GM19395 (cell line): ENCODE measurements at regions not wholly inside any gene's neighbourhood (a gene's known extent, or its start where the extent isn't known, plus 50 kb on each side); places are given as distances from the start of the nearest gene placed in this dataset.
"Not testable (repeated sequence)": the region's sequence is repeated elsewhere in the genome, so short reads cannot be mapped to it uniquely, and the experiment has no call there.

Source experiments
- ATAC-seq: cut with Tn5 transposase; IDR thresholded peaks from one replicate; pipeline ENCODE4 v1.9.1; 2021; ENCODE audit warnings: mild to moderate bottlenecking, moderate library complexity; ENCODE audit not compliant: unreplicated experiment

DNA sequence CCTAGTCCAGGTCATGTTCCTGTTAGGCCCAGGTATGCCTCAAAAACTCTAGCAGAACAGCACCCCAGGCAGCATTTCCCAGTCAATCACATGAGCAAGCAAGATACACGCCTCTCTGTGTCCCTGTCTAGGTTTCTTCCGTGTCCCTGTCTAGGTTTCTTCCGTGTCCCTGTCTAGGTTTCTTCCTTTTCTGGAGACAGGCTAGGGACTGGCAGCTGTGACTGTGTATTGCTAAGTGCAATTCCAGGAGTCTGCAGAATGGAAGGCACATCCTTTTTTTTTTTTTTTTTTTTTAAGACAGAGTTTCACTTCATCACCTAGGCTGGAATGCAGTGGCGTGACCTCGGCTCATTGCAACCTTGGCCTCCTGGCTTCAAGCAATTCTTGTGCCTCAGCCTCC, 77.6 kb downstream of the SETD4 start:
- ATAC-seq: no peak

DNA sequence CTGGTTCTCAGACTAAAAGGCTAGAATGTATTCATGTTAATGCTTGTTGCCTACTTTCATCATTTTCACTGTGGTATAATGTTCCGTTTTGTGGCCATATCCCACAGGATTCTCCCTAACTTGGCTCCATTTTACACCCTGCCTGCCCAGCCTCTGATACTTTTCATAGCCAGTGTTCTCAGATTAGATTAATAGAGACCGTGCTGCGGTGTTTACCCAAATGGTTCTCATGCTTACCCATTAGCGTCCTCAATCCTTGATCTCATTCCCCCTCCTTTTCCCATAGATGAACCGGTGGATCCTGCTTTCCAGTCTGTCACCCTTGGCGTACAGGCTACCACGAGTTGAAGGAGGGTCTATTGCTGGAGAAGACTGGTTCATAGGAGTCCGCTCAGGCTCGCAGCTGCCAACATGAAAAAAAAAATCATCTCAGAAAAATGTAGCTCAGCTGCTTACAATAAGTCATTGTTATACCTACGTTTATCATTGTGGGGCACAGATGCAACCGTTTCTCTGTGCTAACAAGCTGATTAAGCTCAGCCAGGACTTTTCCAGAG, 78.7 kb downstream of the SETD4 start:
- ATAC-seq: no peak

DNA sequence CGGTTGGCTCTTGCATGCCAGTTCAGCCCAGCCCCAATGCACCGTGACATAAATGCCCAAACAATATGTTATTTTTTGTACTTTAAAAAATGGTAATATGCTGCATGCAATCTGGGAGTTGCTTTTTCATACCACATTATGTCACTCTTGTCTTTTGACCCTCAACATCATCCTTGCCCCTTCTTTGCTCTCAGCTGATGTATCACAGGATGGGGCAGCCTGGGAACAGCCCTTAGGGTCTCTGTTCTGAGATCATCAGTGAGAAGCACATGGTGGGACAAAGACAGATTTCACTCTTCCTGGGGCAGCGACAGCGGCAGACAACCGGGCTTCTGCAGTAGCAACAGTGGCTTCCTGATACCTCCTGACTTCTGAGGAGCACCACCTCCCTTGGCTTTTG, 79.5 kb downstream of the SETD4 start:
- ATAC-seq: no peak

DNA sequence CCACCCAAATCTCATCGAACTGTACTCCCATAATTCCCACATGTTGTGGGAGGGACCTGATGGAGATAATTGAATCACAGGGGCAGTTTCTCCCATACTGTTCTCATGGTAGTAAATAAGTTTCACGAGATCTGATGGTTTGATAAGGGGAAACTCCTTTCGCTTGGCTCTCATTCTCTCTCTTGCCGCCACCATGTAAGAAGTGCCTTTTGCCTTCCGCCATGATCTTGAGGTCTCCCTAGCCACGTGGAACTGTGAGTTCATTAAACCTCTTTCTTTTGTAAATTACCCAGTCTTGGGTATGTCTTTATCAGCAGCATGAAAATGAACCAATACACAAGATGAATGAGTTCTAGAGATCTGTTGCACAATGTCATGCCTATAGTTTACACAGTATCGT, 82.5 kb downstream of the SETD4 start:
- ATAC-seq: not testable (repeated sequence)

DNA sequence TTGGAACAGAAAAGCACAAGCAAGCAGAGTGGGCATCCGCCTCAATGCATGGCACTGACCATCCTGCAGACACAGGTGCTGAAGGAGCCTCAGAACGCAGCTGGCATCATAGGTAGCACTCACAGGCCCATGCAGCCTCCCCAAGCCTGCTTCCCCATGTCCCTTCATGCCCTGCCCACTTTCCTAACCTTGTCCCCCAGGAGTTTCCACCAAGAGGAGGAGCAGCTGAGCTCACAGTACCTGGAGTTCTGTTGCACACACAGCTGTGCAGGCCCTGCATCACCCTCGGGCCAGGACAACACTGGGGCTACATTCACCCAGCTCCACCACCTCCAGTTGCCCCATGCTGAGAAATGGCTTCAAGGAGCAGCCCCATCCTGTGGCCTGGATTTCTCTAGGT, 83.4 kb downstream of the SETD4 start:
- no peak for ATAC-seq

DNA sequence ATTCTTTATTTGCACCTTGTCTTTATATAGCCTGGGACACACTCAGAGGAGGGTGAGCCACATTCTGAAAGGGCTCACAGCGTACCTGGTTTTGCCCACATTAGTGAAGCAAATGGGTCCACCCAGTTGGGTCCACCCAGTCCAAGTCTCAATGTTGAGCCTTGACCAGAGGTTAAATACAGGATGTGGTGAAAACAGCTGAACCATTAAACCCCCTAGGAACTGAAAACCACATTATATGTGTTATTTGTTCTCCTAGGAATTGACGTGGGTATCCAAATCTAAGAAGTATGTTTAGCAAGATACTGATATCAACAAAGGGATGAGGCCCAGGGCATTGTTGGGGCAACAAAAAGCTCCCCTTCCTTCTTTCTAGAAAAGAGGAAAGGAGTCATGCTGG, 83.8 kb downstream of the SETD4 start:
- no peak for ATAC-seq

DNA sequence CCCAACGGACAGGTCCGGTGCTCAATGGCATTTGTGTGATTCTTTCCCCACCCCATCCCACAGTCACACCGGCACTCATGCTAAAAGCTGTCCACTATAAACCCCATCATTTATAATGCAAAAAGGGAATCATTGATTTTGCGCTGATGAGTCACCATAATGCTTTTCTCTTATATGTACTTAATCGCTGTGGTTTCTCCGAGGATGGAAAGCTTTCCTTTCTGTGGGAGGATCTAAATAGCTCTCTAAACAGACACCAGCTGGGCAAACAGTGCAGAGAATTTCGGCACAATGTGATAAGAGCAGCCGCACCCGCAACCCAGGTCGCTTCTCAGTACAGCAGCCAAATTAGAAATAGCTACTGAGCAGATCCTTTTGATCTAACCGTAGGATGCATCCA, 85.6 kb downstream of the SETD4 start:
- no peak for ATAC-seq

DNA sequence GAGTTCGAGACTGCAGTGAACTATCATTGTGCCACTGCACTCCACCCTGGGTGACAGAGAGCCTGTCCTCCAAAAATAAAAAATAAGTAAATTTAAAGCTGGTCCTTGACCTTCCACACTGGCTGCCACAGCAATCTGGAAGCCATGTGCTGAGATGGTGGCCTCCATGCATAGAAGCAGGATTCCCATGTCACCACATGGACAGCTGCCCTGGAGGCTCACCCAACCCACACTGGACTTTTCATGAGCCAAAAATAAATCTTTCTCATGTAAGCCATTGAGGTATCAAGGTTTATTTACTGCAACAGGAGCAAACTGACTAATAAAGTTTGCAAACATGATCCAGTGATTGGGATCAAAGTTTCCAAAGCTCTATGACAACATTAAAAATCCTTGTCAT, 88.5 kb downstream of the SETD4 start:
- no peak for ATAC-seq

DNA sequence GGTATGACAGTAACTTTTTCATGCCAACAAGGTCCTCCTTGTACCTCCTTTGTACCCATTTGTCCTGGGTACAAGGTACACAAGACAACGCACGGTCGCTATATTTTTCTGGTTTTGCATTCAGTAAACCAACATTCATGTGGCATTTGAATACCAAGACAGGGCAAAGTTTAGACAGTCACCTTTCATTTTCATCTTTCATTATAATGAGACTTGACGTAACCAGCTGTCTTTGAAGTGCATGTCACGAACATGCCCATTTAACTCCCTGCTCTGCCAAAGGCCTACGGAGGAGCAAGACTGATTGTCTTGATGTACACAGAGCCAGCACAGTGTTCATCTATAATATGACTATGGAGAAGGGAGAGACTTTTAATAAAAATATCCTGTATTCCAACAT, 91.0 kb downstream of the SETD4 start:
- no peak for ATAC-seq

DNA sequence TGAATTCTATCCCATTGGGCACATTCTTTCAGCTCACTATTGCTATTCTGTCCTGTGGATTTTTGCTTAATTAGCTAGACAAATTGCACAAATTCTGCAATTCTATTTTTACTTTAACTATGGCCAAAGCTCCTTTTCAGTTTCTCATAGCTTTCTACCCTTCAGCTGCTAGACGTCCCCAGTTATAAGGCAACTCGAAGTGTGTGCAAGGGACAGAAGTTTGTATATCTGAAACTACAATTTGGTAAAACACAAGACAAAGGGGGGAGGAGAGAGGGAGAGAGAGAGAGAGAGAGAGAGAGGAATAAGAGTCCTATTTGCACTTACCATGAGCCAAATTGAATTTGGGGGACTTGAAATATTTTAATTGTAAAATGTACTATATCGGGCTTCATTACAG, 91.8 kb downstream of the SETD4 start:
- ATAC-seq: no peak

DNA sequence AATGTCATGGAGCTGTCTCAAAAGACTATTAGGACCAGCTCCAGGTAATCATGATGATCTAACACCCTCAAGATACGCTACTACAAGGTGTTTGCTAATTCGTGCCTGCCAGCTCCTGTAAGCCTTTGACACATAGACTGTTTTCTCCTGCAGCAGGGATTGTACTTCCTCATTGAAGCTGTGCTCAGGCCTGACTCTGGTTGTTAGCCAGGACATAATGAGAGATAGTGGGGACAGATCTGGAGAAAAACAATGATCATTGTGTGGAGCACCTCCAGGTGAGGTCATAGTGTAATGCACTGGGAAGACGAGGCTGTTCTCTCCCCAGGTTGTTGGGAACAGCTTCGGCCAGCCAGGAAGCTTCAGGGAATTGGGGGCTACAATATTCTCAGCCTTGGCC, 94.6 kb downstream of the SETD4 start:
- ATAC-seq: no peak

DNA sequence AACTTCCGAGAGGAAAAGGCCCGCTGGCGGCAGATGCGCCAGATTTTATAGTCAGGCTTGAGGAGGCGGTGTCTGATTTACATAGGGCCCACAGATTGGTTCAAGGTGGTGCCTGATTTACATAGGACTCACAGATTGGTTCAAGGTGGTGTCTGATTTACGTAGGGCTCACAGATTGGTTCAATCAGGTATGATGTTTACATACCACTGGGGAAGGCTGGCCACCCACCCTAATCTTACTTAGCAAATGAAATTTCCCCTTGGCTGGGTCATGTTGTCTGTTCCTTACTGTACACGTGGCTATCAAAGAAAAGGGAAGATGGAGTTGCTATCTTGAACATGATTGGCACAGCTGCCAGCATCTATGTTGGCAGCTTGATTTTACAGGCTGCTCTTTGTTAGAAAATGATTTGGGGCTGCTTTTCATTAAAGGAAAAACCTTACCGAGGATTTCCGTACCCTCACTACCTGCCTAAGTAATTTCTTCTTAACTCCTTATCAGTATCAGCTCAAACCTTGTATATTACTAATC, 96.3 kb downstream of the SETD4 start:
- no peak for ATAC-seq

DNA sequence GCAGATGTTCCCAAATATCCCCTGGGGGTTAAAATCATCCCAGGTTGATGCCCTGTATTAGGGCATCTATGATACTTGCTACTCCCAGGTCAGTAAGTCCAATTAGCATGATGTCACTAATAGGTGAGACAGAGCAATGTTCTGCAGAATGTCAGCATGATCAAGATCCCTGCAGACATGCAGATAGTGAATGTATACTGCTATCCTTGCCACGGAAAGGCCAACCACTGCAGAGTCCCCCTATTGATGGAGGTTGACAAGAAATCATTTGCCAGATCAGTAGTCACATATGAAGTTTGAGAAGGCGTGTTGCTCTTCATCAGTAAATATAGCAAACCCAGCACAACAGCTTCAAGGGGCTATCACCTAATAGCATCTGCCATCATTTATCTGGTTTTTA, 97.4 kb downstream of the SETD4 start:
- no peak for ATAC-seq

DNA sequence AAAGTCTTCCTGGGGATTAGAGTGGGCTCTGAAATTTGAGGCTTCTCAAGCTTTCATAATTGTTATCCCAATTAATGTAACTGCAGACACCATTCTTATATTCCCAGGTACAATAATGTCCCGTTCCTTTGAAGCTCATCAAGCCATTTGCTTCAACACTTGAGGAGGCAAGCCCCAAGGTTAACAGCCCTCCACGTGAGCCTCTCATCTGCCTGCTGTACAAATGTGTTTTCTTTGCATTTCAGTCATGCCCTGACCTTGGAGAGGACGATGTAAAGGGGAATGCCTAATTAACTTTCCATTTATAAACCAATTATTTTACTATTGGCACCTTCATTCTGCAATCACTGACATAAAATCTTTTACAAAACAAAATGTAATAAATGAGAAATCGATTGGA, 106.3 kb downstream of the SETD4 start:
- no peak for ATAC-seq

DNA sequence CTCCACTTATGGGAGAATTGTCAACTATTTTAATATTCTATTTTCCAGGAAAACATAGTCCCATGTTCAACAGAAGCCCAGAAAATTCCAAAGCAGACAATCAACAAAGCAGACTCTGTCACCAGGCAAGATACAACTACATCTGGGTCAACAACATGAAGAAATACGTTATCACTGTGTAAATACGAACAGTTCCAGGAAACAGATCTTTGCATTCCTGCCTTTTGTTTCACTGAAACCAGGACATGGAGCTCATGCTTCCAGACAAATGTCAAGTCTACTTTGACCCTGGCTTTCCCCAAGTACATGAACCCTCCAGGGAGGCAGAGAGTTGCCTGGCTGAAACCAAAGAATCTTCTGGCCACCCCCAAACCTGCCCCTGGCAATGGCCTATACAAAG, 106.7 kb downstream of the SETD4 start:
- ATAC-seq: no peak

DNA sequence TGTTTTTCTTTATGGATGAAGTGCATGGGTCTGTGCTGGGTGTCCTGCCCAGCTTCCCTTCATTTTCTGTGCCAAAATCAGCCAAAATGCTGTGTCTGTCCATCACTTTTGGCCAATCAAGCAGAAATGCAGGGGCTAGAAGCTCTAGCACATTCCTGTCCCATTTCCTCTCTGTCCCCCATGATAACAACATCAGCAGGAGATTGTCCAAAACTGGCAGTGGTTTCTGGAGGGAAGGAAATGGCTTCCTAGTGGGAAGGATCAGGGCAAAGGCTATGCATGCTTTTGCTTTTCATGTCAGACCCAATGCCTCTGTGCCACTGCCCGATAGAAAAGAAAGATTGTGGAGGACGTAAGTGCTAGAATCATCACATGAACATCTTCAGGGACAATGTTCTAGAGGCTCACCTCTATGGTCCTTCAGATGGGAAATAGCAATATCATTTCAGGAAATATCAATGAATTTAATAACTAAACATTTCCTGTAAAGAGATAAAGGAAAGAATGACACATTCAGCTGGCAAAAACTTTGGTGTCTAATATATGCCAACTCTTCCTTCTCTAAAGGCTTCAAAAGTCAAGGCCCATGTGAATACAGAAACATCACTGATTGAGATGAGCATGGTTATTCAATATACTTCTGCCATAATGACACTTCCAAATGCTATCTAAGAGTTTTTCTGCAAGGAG, 107.5 kb downstream of the SETD4 start:
- ATAC-seq: no peak

DNA sequence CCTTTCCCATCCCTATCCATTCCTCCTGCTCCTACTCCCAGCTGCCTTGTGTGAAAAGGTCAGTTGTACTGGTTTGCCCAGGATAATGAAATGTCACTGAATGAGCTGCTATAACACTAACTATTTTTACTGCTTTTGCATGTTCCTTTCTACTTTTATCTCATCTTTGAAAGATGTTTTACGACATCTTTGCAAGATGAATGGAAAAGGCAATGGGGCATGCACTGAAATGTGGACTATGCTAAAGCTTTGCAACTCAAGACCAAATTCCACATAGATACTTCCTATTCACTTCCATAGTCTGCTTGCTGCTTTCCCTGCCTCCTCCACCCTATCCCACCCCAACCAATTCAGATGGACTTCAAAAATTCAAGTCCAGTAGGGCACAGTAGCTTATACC, 111.3 kb downstream of the SETD4 start:
- no peak for ATAC-seq

DNA sequence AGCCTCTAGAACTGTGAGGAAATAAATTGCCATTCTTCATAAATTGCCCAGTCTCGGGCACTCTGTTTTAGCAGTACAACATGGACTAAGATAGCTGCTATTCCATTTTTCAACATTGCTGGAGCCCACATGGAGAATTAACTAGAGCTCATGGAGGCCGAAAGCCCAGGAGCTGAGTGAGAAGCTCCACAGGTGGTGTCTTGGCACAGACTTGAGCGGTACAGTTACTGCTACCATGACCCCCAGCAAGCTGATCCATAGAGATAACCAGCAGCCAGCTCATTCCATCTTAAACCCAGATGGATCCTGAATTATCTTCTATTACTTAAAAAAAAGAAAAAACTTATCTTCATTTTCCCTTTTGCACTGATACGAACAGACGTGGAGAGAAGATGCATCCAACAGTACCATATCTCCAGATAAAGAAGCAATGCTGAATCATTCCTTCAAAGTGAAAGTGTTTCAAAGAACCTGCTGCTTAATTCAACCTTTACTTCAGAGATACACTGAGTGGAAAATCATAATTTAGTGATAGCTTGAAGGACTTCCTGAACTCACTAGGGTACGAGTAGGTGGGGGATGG, 115.1 kb downstream of the SETD4 start:
- ATAC-seq: no peak

DNA sequence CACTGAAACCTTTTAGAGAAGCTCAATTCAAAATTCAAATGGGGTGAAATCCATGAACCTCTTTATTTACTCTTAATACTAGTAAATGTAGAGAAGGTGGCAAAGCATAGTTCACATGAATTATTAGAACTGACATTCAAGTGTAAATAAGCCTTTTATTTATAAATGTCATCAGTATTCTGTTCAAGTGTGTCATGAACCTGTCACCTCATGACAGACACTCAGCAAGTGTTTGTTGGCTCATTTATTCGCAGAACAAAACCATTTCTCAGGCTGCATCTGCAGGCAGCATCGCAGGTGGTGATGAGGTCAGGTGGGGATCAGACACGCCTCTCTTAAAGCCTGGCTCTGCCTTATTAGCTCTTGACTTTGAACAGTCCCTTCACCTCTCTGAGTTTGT, 116.6 kb downstream of the SETD4 start:
- ATAC-seq: no peak

DNA sequence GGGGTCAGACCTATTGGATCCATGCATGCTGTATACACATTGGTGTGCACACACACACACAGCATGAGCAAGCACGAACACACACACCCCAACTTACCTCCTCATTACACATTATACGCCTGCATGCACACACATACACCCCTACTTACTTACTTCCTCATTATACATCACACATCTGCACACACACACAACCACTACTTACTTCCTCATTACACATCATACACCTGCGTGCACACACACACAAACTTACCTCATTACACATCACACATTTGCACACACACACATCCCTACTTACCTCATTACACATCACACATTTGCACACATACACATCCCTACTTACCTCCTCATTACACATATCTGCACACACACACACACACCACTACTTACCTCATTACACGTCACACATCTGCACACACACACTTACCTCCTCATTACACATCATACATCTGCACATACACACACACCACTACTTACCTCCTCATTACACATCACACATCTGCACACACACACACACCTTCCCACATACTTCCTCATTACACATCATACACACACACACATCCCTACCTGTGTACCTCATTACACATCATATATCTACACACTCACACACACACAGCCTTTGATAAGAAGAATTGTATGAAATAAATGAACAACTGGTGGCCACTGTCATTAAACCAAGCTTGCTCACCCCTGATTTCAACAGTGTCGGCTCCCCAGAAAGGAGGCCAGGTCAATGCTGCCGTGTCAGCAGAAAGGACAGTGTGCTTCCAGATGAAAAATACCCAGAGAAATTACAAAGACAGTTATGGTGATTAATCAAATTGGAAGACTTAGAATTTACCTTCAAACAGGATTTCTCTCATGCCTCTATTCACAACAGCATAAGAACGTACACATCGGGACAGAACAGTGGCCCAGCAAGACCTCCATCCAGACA, 117.8 kb downstream of the SETD4 start:
- ATAC-seq: no peak
